DMS79 (cell line): ENCODE measurements at regions not wholly inside any gene's neighbourhood (a gene's known extent, or its start where the extent isn't known, plus 50 kb on each side); places are given as distances from the start of the nearest gene placed in this dataset.

ENCODE experiments used
- DNase-seq: peaks from one replicate; lab custom pipeline; 2025; lab: John Stamatoyannopoulos, UW

DNA sequence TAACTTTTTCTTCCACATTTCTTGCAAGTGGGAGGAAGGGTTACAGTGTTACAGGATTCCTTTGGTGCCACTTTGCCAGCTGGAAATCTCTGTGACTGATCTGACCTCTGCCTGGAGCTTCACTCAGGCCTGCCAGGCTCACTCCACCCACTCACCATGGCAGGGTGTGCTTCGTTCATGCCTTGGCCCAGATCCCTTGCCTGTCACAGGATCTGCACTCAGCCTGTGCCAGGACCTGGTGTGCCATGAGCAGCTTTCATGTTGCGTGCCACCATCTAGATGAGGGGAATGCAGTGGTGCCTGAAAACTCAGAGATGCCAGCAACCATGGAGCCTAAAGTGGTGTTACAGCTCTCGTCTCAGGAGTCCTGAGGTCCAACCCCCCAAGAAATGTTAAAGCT is 2596.4 kb downstream of the PCDH7 start:
- no peak for DNase-seq

DNA sequence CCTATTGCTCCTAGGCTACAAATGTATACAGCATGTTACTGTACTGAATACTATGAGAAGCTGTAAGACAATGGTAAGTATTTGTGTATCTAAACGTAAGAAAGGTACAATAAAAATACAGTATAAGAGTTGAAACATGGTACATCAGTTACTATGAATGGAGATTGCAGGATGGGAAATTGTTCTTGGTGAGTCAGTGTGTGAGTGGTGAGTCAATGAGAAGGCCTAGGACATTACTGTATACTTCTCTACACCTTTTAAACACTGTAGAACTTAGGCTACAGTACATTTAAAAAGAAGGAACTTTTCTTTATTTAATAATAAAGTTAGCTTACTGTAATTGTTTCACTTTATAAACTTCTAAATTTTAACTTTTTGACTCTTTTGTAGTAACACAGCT is 2603.2 kb downstream of the PCDH7 start:
- no peak for DNase-seq

DNA sequence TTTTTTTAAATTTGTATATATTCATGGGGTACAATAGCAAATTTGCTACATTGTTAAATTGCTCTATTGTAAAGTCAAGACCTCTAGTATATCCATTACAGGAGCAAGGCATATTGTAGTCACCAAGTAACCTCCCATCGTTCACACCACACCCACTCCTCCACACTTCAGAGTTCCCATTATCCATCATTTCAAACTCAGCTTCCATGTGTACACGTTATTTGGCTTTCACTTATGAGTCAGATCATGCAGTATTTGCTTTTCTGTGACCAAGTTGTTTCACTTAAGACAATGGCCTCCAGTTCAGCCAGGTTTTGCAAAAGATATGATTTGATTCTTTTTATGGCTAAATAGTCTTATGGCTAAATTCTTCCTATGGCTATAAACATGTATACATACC is 2614.2 kb downstream of the PCDH7 start:
- no peak for DNase-seq

DNA sequence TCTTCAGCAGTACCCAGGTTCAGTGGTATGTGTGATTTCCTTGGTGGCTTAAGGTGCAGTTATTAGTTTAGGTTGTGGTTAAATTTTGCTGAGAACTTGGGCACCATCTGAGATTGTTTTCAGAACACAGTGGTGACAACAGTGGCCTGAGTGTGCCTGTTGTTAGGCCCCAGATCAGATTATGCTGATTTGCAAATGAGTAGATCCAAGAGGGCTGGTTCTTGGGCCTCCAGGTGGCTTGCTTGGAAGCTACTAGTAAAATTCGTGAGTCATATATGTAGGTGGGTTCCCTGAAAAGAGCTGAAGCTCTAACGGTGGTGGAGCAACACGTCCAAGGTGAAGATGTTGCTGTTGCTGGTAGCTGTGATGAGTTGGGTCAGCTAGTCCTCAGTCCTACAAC is 2619.6 kb downstream of the PCDH7 start:
- no peak for DNase-seq

DNA sequence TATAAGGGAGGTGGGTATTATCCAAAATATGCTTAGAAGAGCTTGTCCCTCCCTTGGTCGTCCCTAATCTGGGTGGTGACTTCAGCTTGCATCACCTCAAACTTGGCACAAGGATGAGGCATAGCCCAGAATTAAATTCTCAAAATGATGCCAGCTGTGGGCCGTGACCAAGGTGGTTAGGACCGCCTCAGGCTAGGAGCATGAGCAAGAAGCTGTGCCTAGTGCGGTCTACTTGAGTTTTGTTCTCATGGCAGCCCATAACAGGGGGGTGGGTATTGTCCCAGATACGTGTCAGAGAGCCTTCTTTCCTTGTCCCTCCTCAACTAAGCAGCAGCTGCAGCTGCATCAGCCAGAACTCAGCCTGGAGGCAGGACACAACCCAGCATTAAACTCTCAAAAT is 2620.0 kb downstream of the PCDH7 start:
- no peak for DNase-seq

DNA sequence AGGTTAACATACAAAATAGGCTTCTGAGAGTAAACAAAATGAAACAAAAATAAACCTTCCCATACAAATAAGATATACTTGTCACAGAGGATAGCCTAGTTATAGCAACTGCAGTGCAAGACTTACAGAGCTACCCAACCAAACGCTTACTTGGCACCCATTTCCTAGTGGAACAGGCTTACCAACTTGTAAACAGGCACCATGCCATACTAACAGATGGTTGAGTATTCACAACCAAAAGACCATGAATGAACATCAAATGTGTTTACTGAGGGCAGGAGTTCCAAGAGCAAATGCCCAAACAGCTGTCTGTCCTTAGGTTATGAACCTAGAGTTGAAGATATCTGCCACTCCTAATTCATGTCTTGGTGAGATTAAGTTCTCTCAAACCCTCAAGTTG is 2629.2 kb downstream of the PCDH7 start:
- no peak for DNase-seq

DNA sequence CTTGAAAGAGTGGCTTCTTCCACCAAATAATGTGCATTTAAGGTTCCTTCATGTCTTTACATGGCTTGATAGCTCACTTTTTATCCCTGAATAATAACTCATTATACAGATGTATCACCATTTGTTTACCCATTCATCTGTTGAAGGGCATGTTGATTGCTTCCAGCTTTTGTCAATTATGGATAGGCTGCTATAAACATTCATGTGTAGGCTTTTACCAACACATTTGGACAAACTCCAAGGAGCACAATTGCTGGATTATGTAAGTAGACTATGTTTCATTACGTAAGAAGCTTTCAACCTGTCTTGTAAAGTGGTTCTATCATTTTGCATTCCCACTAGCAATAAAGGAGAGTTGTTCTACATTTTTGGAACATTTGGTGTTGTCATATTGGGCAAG is 2637.0 kb downstream of the PCDH7 start:
- DNase-seq, result no peak

DNA sequence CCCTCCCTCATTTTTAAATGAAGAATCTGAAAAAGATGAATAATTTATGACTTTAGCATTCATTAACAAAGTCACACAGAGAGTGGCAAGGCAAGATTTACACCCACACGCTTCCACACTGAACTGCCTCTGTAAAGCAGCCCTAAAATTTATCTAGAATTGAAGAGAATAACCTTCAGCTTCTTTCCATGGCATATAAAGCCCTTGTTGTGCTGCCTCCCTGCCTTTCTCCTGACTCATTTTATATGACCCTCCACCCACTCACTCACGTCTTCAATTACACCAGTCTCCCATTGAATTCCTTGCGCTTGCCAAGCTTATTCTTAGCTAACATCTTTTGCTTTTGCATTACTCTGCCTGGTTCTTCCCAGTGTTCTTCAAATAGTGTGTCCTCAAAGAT is 2649.3 kb downstream of the PCDH7 start:
- DNase-seq, result no peak

DNA sequence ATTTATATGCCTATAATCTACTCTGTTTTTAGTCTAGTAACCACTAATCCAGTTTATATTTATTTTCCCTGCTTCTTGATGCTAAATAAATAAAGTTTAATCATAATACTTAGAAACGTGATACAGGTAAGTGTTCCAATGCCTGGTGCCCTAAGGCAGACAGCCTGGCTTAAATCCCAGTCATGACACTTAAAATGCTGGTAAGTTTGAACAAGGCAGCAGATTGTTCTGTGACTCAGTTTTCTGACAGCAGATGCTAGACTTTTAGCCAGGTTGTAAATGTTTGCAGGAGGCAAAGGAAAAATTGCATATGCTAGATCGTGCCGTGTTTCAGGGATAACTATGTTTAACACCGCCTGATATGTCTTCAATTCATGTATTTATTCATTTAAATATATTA is 2661.6 kb downstream of the PCDH7 start:
- DNase-seq, result no peak

DNA sequence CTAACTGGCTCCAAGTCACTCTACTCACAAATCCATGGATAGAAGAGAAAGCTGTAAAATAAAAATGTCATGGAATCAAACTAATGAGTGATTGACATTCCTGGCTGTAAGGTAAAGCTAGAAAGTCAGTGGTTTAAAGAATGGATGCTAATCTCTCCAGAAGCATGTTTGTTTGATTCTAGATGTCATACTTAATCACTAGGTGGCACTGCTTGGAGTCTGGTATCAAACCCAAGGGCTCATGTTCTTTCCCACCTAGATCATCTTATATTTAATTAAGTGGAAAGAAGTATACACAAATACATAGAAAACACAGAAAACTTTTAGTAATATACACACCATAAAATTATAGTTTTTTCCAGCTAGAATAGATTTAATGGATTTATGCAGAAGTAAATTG is 2666.6 kb downstream of the PCDH7 start:
- DNase-seq, result no peak

DNA sequence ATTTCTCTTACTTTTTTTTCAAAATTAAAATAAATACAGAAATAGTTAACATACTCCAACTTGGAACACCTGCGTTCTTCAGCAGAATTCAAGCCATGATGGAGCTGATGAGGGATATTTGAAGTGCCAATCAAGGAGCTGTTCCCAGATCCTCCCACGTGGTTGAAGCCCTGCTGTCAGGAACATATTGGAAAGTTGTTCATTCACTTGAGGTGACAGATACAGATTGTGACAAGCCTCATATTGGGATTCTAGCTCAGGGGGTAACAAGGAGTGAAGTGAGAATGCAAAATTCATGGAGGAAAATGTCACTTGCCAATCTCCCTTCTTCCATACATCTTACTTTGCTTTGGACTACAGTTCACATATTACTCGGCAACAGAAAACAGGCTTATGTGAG is 2670.8 kb downstream of the PCDH7 start:
- DNase-seq, result no peak

DNA sequence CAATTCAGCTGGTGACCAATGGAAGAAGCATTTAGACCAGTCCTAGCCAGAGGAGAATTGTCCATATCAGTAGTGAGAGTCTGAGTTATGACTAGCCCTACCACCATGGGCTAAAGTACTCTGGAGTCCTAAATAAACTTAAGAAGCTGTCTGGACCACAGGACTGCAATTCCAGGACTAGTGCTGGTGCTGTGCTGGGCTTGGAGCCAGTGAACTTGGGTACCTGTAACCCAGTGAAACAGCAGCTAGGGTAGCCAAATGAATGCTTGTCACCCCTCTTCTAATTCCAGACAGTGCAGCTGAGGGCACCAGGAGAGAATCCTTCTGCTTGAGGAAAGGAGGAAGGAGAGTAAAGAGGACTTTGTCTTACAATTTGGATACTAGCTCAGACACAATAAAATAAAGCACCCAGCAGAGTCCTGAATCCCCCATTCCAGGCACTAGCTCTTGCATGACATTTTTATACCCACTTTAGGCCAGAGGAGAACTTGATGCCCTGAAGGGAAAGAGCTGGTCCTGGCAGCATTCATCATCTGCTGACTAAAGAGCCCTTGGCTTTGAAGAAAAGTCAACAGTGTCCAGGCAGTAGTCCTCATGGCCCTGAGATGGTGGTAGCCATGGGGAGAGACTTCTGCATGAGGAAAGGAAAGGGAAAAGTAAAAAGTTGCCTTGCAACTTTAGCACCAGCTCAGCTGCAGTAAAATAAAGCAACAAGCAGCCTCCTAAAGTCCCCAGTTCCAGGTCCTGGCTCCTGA is 2675.7 kb downstream of the PCDH7 start:
- DNase-seq, result no peak

DNA sequence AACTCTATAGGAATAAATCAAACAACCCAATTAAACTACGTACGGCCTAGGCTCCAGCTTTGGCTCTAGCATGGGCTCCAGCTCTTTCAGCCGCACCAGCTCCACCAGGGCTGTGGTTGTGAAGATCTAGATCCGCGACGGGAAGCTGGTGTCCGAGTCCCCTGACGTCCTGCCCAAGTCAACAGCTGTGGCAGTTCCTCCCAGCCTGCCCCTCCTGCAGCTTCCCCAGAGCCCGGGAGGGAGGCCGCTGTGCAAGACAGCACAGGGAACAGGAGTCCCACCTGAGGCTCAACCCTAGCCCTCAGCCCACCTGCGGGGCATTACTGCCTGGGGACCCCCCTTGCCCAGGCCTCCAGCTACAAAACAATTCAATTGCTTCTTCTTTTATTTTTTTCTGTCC is 2680.3 kb downstream of the PCDH7 start:
- no peak for DNase-seq

DNA sequence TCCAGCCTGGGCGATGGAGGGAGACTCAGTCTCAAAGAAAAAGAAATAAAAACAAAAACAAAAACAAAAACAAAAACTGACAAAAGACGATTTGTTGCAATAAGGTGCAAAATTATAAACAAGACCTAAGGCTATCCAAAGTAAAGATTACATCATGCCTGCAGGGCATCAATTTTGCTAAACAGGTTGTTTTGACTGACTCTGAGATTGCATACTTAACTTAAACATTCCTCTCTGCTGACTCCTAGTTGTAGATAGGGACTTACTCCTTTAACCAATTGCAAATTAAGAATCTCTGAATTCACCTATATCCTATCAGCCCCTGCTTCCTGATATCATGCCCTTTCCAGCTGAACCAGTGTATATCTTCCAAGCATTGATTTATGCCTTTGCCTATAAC is 2687.3 kb downstream of the PCDH7 start:
- DNase-seq, result no peak

DNA sequence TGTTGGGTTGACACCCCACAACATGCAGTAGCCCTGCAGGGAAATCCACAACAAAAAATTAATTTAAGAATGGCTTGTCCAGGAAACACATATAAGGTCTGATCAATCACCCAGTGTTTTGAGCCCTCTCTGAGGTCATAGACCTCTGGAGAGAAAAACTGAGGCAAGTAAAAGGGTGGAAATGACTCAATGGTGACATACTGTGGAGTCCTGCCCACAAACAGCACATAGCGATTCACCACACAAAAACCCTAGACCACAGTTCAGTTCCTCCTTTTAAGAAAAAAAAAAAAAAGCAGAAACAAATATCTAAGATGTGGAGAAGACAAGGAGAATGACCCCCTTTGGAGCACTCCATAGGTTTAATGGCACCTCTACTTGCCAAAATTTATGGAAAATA is 2691.0 kb downstream of the PCDH7 start:
- DNase-seq, result no peak

DNA sequence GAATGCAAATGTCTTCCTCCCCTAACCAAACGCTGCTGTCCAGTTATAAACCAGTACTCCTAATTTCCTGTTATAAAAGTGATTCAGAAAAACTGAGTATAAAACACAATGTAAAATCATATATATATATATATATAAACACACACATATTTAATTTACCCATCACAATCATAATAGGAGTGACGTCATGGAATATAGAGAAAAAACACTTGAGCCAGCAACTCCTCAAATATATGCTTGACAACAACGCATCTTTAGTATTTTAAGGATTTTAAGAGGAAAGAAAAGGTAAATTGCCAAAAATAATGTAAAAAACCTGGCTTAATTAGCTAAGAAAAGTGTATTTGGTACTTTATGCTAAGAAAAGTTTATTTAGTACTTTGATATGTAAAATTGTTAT is 2701.7 kb downstream of the PCDH7 start:
- no peak for DNase-seq

DNA sequence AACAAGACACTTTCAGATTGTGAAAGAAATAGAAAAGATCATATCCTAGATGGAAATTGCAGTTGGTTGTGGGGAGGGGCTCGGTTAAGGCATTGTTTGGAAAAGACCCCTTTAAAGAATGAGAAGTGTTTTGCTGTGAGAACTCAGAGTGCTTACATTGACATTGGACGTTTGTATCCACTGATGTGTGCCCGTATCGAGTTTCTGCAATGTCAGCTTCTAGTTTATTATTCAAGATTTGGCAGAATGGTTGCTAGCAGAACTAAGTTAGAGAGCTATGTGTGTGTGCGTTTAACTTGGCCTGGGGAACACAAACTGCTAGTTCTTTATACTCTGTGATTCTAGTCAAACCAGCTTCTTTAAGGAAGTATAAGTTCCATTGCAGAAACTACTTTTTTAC is 2702.5 kb downstream of the PCDH7 start:
- no peak for DNase-seq

DNA sequence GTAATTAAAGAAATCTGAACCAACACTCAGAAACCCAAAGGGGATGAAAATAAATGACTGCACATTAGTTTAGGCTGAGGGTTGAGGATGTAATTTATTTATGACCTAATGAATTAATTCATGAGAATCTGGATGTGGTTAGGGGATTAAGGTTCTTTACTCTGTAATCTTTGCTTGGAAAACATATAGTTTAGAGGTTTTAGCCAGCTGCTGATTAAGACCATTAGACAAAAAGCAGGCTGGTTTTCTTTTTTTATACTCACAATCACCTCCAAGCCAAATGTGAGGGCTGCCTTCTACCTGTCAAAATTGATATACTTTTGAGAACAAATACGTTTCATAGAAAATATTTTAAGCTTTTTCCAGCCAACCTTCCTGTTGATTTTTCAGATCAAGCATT is 2705.8 kb downstream of the PCDH7 start:
- DNase-seq, result no peak

DNA sequence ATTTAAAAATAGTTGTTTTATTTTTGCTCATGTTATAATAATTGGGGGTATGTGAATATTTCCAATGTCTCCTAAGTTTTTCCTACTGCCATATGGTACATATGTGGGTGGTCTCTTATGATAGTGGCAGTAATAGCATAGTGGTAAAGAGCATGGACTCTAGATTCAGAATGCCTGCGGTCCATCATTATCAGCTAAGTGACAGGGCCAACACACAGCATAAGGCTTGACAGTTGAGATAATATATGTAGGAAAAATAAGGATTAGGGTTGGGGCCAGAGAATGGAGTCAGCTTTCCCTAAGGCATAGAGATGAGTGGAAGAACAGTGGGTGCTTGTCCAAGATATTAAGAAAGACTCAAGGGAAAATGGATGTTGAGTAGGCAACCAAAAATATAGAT is 2707.5 kb downstream of the PCDH7 start:
- no peak for DNase-seq

DNA sequence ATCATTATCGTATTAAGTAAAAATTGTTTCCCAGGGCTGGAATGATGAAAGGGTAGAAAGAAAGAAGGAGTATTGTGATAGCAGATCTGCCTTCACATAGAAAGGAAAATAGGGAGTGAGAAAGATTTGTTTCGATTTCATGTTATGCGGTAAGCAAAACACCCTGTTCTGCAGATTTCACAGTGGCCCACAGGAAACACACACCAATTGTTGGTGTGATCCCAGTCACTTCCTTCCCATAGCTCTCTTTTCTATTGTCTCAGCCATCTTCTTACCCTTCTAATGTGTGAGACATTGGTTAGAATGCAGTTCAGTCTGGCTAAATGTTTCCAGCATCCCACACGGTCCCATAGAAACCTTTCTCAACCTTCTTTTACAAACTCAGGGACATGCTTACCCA is 2709.8 kb downstream of the PCDH7 start:
- DNase-seq, result no peak

DNA sequence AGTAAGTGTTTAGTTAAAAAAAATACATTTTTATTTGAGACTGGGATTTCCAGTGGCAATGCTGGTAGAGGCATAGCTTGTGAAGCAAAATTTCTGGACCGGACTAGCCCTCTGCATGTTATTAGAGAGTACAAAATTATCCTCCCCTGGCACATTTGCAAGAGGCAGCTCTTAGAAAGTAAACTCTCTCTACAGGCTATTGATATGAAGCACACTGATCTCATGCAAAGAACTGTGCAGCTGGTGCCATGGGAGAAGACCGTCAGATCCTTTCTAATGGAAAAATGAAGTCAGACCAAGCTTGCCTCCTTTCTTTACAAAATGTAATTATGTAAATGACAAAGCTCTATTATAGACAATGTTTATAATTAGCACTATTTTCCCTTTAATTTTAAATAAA is 2717.2 kb downstream of the PCDH7 start:
- no peak for DNase-seq

DNA sequence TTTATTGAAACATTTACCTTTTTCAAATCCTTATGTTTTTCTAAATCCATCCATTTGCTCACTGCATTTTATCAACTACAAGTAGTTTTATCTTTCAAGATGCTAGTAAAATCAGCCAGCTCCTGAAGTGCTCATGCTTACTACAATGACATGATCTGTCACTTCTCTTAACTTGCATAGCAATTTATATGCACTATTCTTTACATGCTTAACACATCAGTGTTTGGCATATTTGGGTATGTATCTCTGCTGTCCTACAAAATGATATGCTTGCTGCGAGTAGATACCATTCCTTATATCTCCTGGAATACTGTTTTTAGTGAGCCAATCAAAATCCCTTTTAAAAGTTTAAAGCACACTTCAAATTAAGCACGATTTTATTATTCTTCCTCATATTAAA is 2726.8 kb downstream of the PCDH7 start:
- no peak for DNase-seq

DNA sequence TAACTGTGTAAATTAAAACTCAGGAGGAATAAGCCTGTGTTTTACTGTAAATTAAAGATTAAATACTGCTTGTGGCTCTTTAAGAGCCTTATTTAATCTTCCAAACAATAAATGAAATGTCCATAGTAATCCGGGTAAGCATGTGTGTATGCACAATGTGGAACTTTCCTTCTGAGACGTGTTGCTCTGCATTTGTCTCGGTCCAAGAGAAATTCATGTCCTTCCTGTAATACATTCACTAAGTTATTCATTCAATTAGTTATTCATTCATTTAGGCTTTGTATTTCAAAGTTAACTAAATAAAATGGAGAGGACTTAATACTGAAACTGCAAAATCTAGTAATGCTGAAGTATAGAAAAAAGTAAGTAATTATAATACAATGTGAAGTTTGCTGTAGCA is 2728.8 kb downstream of the PCDH7 start:
- DNase-seq, result no peak

DNA sequence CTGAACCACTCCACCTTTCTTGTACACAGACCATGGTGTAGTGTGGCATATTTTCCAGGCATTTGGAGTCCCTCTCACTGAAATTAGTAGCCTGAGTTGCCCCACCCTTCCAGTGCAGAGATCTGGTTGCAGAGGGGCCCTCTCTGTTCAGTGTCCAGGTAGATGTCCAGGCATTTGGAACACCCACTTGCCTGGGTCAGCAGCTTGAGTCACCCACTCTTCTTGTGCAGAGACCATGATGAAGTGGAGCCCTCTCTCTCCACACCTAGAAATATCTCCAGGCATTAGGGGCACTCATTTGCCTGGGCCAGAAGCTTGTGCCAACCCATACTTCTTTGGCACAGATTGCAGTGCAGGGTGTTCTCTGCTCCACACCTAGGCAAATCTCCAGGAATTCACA is 2733.3 kb downstream of the PCDH7 start:
- DNase-seq, result no peak

DNA sequence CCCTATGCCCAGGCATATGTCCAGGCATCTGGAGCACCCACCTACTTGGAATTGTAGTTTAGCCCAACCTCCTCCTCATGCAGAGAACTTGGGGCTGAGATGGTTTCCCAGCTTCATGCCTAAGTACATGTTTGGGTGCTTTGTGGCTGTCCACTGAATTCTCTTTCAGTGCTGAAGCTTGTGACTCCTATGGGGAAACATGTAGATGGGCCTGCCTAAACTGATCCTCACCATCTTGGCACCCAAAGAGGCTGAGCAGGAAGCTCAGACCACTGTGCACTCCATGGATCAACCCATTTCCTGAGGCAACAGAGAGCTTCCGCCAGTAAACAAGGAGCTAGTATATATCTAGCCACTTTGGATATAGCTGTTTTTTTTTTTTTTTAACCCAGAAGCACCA is 2733.7 kb downstream of the PCDH7 start:
- DNase-seq, result no peak
